ENCODE measurements at regions not wholly inside any gene's neighbourhood (a gene's known extent, or its start where the extent isn't known, plus 50 kb on each side); places are given as distances from the start of the nearest gene placed in this dataset.
"Not testable (repeated sequence)": the region's sequence is repeated elsewhere in the genome, so short reads cannot be mapped to it uniquely, and the experiment has no call there.

DNA sequence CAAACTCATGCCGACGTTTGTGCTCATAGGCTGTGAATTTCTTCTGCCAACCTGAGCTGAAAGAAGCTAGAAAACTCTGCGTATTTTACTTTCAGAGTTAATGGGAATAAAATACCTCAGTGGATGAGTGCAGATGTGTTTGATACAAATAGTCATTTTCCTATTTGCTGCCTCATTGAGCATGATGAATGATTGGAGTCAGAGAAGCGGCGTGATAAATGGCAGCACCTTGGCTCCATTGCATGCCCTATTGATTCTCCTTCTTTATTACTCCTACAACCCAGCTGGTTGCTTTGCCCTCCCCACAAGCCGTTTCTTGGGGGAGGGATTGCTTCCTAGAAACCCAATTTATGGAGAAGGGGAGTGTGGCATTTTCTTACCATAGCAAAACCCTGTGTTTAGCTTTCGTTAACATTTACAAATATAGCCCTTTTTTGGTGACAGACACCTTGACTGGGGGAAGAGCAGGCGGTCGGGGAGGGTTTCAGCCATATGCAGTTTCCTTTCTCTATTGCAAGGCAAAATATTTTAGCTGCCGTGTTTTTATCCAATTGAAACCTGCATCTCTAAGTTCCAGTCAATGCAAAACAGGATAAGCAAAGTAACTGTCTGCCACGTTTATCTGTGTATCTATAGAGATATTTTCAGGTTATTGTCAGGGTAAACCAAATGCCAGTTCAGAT is 93.1 kb upstream of the TBCA start:
- no peak for DNase-seq (ENCODE audit: low read depth in 2 of 2)

DNA sequence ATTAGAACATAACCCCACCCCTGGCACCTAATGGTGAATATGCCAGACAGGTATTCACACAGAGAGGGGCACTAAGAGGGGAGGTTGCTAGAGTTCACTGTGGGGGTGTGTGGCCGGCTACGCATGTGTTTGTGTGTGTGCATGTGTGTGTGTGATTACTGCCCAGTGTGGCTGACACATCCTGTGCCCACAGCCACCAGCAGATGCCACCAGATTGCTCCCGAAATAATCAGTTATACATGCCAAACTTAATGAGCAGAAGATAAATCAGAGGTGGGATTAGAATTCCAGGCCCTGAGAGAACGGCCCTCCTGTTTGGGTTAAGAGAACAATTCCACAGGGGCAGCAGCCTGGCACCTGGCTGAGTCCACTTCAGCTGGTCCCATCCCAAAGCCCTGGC is 91.8 kb upstream of the TBCA start:
- DNase-seq (ENCODE audit: low read depth in 2 of 2) = no peak

DNA sequence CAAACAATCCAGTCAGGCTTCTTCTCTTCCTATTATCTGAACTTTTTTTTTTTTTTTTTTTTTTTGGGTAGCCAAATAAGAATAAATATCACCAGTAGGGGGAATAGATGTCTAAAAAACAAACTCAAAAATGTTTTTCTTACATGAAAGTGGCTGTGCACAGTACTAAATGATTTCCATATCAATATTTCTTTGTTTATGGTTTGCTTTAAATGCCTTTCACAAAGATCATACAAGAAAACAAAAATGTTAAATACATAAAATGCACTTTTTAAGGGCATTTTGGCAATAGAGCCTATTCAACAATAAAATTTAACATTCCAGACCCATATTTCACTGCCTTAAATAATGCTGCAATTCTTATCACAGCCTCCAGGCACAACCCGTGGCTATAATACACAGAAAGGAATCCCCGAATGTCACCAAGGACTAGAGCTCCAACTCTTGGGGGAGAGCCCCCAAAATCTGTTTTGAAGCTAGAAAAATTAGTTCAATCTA is 91.1 kb upstream of the TBCA start:
- DNase-seq (ENCODE audit: low read depth in 2 of 2) = no peak

DNA sequence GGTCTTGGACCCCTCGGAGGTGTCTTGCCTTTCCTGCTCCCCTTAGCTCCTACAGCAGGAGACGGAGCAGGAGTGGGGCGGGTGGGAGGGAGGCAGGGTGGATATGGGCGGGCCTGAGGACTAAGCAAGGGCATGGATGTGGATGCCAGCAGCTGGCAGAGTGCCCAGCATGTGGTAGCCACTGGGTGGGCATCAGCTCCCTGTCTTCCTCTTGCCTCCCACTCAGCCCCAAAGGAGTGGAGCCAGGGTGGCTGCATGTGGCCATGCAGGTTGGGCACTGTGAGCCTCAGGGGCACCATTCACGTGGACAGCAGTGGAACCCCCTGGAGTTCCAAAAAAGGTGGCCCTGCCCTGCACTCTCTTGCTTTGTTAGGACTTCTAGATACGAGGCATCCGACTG is 90.1 kb upstream of the TBCA start:
- no peak for DNase-seq (ENCODE audit: low read depth in 2 of 2)

DNA sequence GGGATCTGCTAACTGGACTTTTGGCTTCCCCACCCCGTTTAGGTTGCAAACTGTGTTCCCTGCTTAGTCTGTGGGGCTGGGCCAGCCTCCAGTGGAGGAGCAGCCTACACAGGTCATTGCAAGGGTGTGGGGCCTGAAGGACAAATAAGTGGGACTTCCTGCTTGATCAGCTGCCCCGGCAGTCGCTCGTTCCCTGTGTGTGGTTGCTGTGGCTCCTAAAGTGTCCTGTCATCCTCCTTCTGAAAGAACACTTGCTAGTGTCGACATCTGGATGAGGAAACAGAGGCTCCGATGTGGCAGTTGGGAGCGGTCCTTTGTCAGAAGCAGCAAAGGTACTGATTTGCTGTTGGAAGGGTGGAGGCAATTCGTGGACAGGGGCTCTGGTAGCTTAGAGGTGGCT is 88.9 kb upstream of the TBCA start:
- DNase-seq (ENCODE audit: low read depth in 2 of 2) = no peak

DNA sequence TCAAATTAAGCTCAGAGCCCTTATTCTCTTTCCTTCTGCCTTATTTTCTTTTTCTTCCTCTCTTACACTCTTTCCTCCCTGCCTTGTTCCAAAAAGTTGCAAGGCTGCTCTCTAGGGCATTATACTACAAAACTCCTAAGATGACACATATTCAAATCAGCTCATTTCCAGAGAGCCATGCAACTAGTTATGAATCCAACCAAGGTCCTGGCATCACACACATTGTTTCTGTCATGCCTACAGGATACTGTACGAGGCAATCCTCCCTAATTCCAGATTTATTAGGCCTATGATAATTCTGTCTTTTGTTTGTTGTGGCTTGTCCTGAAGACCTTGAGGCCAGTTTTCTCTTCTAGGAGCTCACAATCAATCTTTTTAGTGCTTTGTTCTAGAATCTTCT is 87.0 kb upstream of the TBCA start:
- no peak for DNase-seq (ENCODE audit: low read depth in 2 of 2)

DNA sequence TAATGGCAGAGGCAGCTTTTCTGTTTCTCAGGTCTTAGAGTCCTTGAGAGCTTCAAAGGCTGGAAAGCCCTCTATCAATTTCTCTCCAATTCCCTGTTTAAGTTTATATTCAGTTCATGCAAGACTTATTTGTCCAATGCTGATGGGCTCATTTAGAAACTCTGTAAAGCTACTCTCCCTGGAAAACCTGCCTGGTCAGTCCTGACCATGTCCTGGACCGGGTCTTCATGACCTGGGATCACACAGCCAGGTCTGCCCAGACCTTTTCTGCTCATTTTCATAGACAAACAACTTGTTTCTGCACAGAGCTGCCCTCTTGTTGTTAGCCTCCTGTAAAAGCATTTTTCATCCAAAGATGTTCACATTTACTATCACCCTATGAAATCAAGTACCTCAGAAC is 85.4 kb upstream of the TBCA start:
- no peak for DNase-seq (ENCODE audit: low read depth in 2 of 2)

DNA sequence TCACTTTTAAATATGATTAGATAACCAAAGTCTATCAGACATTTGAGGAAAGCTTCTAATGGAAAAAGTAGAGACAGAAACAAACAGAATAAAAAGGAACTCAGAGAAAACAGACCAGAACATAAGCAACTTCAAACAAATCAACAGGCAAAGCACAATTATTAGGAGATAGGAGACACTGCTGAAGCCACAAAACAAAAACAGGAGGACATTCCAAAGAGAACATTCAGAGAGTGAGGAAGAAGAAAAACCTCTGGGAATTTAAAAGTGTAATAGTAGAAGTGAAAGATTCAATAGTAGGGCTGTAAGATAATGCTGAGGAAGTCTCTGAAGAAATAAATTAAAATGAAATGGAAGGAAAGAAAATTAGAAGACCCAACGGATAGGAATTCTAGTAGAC is 83.2 kb upstream of the TBCA start:
- DNase-seq (ENCODE audit: low read depth in 2 of 2) = no peak

DNA sequence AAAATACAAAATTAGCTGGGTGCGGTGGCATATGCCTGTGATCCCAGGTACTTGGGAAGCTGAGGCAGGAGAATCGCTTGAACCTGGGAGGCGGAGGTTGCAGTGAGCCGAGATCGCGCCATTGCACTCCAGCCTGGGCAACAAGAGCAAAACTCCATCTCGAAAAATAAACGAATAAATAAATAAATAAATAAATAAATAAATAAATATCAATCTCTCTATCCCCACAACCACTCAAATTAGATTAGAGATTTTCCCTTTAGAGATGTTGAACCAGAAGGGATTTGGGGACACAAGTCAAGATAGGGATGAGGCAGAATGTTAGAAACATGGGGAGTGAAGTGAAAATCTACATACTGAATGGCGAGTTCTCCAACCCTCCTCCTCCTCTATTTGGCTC is 82.5 kb upstream of the TBCA start:
- not testable (repeated sequence) for DNase-seq (ENCODE audit: low read depth in 2 of 2)

DNA sequence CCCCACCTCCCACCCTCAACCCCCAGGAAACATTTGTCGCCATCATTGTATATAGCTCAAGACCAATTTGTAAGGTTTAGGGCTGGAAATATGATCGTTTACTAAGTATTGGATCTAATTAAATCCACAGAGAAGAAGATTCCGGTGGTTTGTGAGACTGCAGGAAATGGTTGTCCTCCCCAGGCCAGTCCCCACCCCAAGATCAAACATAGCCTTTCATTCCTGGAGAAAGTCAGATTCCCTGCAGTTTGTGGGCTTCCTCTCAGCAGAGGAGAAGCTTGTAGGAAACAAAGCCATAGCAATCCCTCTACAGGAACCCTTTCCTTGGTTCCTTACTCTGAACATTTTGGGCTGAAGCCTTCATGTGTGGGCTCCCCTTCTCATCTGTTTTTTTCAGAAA is 79.2 kb upstream of the TBCA start:
- no peak for DNase-seq (ENCODE audit: low read depth in 2 of 2)

DNA sequence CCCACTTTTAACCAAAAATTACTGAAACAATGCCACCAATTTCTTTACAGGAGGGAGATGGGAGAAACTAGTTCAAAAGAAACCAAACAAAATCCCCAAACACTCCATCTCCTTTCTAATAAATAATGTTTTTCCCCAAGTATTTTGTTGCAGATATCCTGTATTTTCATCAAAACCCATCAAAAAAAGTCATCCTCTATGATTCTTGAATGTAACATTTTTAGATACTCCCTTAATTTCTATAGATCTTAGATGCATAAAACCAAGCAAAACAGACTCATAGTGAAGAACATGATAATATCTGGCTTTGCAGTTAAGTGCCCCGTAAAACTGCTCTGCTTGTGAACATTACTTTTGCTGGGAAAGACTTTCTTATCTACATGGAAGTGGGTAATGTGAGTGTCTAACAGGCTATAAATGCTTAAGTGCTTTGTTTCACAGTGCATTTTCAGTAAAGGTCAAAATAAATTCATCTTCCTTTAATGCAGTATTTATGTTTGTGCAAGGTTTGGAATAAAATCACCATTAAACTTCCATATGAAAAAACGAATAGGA is 77.3 kb upstream of the TBCA start:
- no peak for DNase-seq (ENCODE audit: low read depth in 2 of 2)

DNA sequence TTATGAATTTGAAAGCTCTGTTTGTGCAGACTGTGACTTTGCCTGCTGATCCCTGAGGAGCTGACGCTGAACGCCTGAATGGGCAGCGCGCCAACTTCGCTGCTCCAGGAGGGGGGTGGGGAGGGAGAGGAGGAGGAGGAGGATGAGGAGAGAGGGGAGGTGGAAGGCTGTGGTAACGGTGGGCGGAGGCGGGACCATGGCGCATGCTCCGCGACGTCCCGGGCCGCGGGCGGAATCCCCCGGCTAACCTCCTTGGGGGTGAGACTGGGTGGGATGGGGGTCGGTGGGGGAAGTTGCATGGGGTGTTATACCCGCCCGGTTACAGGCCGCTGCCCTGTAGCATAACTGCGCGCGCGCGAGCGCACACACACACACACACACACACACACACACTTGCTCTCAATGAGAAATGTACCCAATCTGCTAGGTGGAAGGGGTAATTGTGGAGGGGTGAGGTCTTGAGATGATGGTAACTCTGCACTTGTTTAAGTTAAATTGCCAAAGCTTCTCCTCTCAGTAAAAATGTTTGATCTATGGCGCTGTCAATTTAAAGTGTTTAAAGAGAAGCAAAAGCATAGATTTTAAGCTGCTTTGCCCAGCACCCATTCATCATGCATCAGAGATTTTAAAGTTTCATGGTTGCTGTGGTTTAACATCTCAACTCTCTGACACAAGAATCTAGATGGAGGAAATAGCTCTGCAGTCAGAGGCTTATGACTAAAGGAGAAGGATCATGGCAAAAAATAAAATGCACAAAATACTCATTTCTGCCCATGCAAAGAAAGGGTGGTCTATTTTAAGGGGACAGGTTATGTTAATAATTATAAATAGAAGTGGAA is 76.6 kb upstream of the TBCA start:
- peak; percentile 50 to 52 for DNase-seq (ENCODE audit: low read depth in 2 of 2)

DNA sequence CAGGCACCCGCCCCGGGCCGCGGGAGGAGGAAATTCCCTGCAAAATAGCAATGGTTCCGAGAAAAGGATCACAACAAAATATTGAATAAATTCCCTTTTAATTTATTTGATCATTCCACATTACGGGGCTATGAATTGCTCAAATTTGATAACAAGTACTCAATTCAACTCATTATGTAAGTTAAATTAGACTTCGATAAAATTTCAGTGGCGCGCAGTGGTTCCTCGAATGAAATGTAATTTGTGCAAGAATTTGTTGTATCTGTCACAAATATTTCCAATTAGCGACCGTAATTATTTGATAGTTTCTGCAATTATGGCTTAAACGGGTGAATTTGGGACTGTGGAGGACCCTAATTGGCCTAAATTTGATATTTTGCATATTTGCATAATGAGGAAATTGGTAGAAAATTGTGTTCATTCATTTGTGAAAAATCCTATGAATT is 76.0 kb upstream of the TBCA start:
- no peak for DNase-seq (ENCODE audit: low read depth in 2 of 2)

DNA sequence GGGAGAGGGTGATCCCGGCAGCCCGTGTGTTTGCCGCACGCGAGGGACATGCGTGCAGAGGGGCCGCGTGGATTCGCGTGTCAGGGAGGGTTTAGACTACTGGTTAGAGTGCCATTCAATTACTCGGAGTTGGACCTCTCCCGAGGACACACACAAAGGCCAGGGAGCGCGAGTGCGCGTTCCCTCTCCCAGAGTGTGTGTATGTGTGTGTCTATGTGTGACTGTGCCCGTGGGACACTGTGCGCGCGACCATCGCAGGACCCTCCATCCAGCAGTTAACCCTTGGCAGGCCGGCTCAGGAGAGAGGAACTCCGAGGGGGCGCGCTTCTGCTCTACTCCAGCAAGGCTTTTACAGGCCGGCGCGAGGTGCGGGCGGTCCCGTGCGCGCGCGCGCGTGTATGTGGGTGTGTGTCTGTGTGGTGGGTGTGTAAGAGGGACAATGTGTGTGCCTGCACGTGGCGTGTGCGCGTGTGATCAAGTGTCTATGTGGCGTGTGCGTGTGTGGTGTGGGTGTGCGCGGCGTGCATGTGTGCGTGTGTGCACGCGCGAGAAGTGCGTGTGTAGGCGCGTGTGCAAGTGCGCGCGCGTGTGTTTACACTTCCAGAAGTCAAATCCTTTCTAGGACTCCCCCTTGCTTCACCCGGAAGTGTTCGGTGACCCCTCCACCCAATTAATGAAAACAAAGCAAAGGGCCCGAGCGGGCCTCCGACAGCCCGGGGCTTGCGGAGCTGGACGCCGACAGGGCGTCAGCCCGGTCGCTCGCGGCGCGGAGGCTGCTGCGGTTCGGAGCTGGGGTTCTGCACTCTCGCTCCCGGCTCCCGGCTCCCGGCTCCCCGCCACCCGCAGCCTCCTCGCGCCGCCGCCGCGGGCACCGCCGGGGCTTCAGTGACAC is 75.3 kb upstream of the TBCA start:
- DNase-seq (ENCODE audit: low read depth in 2 of 2) = no peak

DNA sequence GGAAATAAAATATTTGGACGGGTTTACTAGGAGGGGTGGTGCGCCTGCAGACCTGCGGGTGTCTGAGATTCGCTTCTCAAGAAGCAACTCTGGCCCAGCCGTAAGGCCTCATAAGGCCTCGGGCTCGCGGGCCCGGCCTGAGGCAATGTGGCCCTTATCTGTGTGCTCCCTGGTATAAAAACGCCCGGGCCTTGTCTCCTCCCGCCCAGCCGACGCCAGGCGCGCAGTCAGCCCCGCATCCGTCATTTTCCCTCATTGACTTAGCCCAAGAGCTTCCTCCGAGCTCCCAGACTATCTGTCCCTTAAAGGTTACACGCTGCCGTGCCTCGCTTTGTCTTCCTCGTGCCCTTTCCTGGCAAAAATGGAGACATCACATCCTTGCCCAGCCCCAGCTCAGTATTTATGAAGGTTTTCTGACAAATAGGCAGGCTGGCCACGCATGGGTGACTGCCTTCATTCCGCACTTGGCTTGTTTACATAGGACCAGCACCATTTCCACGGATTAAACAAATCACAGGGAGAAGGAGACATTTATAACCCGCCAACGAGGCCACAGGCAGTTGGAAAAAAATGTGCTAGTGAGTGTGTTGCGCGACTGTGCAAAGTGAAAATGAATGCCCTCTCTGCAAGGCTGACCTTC is 74.5 kb upstream of the TBCA start:
- no peak for DNase-seq (ENCODE audit: low read depth in 2 of 2)

DNA sequence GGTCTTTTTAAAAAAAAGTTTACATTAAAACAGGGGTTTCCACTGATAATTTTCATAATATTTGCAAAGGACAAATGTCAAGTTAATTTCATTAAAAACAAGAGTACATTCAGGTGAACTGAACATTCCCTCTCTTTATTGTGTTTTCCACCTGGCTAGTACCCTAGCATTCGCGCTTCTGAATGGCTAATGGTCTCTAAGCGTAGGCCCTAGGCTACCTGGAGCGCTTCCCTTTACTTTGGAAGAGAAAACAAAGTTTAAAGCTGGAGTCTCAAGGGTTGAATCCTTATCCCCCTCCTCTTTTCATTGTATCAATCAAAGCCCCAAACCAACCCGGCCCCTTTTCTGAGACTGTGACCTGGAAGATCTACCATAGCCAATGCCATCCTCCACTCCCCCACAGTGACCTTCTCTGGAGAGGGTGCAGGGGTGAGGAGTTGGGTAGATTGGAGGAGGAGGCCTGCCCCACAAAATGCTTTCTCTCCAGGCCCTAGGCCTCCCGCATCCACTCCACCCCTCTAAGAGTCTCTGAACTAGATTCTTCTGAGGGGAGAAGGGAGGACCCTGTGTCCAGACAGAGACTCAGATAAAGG is 73.3 kb upstream of the TBCA start:
- no peak for DNase-seq (ENCODE audit: low read depth in 2 of 2)

DNA sequence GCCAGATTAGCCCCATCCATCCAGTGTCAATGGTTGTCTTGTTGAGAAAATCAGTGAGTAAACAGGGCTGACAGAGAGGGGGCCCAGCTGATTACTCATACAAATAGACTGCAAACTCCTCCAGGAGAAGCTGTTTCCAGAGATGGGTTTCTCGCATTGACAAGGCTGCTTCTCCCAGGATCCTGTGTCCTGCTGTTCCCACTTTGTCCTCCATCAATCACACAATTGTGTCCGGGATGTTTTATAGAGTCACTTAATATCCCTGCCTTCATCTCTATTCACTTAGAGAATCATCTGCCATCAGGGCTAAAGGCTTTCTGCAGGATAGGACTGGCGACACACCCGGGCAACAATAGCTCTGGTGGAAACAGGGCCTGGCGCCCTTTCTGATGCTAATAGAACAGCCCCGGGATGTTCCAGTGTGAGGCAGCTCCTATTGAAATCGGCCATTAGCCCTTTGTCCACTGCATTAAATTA is 71.7 kb upstream of the TBCA start:
- DNase-seq (ENCODE audit: low read depth in 2 of 2) = no peak

DNA sequence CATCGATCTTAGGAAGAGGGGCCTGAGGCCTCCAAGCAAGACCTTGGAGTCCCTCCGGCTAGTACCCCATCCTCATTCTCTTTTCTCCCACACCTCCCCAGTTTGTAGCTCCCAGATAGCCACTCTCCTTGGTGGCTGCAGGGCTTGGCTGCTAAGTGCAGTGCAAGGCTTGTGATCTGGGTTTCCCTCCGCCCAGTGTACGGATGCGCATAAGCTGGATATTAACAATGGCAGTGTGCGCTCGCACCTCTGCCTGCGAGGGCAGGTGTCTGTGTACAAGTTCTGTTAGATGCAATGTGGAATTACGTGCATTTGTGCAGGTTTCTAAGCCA is 71.0 kb upstream of the TBCA start:
- DNase-seq (ENCODE audit: low read depth in 2 of 2) = no peak

DNA sequence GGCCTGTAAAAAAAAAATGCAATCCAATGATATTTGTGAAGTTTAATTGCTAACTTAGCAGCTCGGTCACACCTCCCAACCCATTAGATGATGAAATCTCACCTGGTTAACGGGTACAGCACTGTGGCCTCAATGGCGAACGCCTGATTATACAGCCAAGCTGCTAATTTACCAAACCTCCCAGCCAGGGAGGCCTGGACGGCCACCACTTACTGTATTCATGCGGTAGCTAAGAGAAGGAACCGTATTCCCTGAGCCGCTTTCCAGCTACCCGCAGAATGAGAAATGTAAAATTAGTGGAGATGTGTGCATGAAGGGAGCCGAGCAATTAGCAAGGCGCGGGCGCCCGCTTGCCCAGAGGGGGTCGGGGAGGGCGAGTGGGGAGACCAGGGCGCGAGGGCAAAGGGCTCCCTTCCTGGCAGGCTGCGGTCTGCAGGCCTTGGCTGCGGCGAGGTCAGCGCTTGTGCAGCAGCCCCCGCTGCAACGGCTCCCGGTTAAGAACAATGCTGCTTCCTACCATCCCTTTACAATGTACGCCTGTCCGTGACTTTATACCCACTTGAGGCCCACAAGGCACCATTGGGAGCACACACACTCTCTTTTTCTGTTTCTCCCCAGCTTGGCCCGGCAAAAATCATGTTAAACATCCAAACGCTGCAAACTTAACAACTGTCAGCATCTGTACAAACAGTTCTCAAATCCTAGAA is 70.4 kb upstream of the TBCA start:
- no peak for DNase-seq (ENCODE audit: low read depth in 2 of 2)

DNA sequence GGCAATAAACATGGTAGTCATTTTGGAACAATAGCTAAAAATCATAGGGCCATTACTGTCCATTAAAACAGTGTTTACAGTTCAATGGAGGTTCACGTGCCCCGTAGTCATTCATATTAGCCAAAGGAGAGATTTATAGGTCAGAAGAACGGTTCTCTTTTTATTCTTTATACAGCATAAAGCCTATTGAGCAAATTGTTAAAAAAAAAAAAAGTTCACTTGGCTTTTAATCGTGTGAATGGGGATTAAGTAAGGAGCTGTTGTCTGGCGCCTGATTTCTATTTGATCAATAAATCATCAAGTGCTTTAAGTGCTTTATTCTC is 69.1 kb upstream of the TBCA start:
- no peak for DNase-seq (ENCODE audit: low read depth in 2 of 2)

Data from fibroblast of skin of left quadriceps (primary cell).